OCI-LY3 (cell line): ENCODE measurements at regions not wholly inside any gene's neighbourhood (a gene's known extent, or its start where the extent isn't known, plus 50 kb on each side); places are given as distances from the start of the nearest gene placed in this dataset.

Source experiments
- H2AFZ ChIP-seq: fragments of 200-600, 300-600 bp; shearing (Covaris generic); 2 replicates; pipeline ENCODE4 v1.6.0; 2014; ENCODE audit warnings: antibody characterized with exemption, low read depth, low read length
- H3K27ac ChIP-seq: fragments of 200-600, 300-600 bp; sonication (generic); 2 replicates; pipeline ENCODE4 v1.5.1; 2014; ENCODE audit warnings: mild to moderate bottlenecking, low read length, moderate library complexity, mixed read lengths
- H3K27me3 ChIP-seq: fragments of 200-600, 300-600 bp; sonication (generic); 2 replicates; pipeline ENCODE4 v1.6.1; 2014; ENCODE audit warnings: low read depth, low read length, mixed read lengths
- H3K36me3 ChIP-seq: fragments of 200-600, 300-600 bp; sonication (generic); replicated peaks from 2 replicates; pipeline ENCODE3; 2014; ENCODE audit warnings: low read depth, low read length, mixed read lengths
- H3K4me1 ChIP-seq: fragments of 300-600, 200-600 bp; sonication (generic); 2 replicates; pipeline ENCODE4 v1.6.1; 2014; ENCODE audit warnings: low read length, mixed read lengths
- H3K4me2 ChIP-seq: fragments of 200-600, 300-600 bp; sonication (generic); 2 replicates; pipeline ENCODE4 v1.6.1; 2014; ENCODE audit warnings: low read length, mixed read lengths
- H3K4me3 ChIP-seq: fragments of 300-600, 200-600 bp; sonication (generic); 2 replicates; pipeline ENCODE4 v1.5.1; 2014; ENCODE audit warnings: antibody characterized with exemption, mild to moderate bottlenecking, low read length, moderate library complexity
- H3K79me2 ChIP-seq: fragments of 300-600, 200-600 bp; shearing (Covaris generic); 2 replicates; pipeline ENCODE4 v1.6.1; 2014; ENCODE audit warnings: mild to moderate bottlenecking, low read length, mixed read lengths
- H3K9ac ChIP-seq: fragments of 300-600, 200-600 bp; shearing (Covaris generic); 2 replicates; pipeline ENCODE4 v1.6.0; 2014; ENCODE audit warnings: mild to moderate bottlenecking, low read length, moderate library complexity
- H3K9me3 ChIP-seq: fragments of 200-600, 300-600 bp; shearing (Covaris generic); 2 replicates; pipeline ENCODE4 v1.6.1; 2014; ENCODE audit warnings: low read length, mixed read lengths; ENCODE audit not compliant: insufficient read depth
- H4K20me1 ChIP-seq: fragments of 200-600, 300-600 bp; sonication (generic); 2 replicates; pipeline ENCODE4 v1.6.1; 2016; ENCODE audit warnings: low read length, mixed read lengths; ENCODE audit not compliant: insufficient read depth
- CTCF ChIP-seq: fragments of 200-600, 300-600 bp; sonication (generic); IDR thresholded peaks from 2 replicates; pipeline ENCODE4 v1.5.1; 2014; ENCODE audit warnings: antibody characterized with exemption, low read length, low read depth
- EZH2phosphoT487 ChIP-seq: fragments of 200-600 bp; shearing (Covaris generic); IDR thresholded peaks from 2 replicates; pipeline ENCODE4 v1.6.1; 2018; ENCODE audit warnings: antibody characterized with exemption, mixed run types, low read depth

- TF ChIP-seq CTCF (no peak), EZH2phosphoT487 (no peak)
- Histone ChIP-seq H3K4me1 (no peaks in the 10 kb centered on the region), H3K27ac (no peak overlapping the region), H3K36me3 (no peaks in the 10 kb centered on the region), H2AFZ (no peak overlapping the region), H3K4me2 (no peak overlapping the region), H3K4me3 (no peak overlapping the region), H3K27me3 (peaks cover 5% of the 10 kb centered on the region; the same call in 1 of the 2 replicates), H3K79me2 (no peaks in the 10 kb centered on the region), H3K9me3 (no peaks in the 10 kb centered on the region), H3K9ac (no peak overlapping the region), H4K20me1 (no peaks in the 10 kb centered on the region)
These were observed 155.4 kb downstream of the TLR5 start for GRCh38 chr1:222987674-222988076.

DNA sequence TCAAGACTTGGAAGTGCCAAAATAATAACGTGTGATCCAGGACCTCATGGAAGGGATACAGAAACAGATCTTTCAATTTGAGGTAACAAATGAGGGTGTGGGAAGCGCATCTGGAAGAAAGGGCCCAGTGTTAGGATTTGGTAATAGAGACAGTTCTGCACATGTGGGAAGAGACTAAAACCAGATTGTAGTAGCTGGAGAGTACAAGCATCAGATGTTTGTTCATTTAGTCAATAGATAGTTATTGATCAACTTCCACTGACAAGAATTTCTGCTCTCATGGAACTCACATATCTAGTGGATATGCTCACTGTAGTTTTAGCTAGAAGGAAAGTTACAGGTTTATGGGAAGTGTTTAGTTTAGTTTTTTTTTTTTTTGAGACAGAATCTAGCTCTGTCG lies 153.6 kb downstream of the TLR5 start:
- Histone ChIP-seq H3K79me2 (no peaks in the 10 kb centered on the region), H3K9me3 (no peaks in the 10 kb centered on the region), H3K4me3 (no peak overlapping the region), H3K27ac (no peak overlapping the region), H4K20me1 (no peaks in the 10 kb centered on the region), H3K27me3 (no peaks in the 10 kb centered on the region), H3K9ac (no peak overlapping the region), H3K36me3 (no peaks in the 10 kb centered on the region), H3K4me1 (no peaks in the 10 kb centered on the region), H2AFZ (no peak overlapping the region), H3K4me2 (no peak overlapping the region)
- TF ChIP-seq CTCF (no peak), EZH2phosphoT487 (no peak)

GRCh38 chr1:222991177-222991576 lies 151.9 kb downstream of the TLR5 start:
- no peaks in the 10 kb centered on the region for H3K27me3 ChIP-seq
- no peak overlapping the region for H3K4me2 ChIP-seq
- no peaks in the 10 kb centered on the region for H3K36me3 ChIP-seq
- no peak for TF ChIP-seq EZH2phosphoT487
- TF ChIP-seq CTCF, result no peak
- no peaks in the 10 kb centered on the region for H3K9me3 ChIP-seq
- no peaks in the 10 kb centered on the region for H3K79me2 ChIP-seq
- H4K20me1 ChIP-seq, result no peaks in the 10 kb centered on the region
- H3K27ac ChIP-seq, result no peak overlapping the region
- H3K4me3 ChIP-seq, result no peak overlapping the region
- no peak overlapping the region for H3K9ac ChIP-seq
- no peaks in the 10 kb centered on the region for H3K4me1 ChIP-seq
- no peak overlapping the region for H2AFZ ChIP-seq

DNA sequence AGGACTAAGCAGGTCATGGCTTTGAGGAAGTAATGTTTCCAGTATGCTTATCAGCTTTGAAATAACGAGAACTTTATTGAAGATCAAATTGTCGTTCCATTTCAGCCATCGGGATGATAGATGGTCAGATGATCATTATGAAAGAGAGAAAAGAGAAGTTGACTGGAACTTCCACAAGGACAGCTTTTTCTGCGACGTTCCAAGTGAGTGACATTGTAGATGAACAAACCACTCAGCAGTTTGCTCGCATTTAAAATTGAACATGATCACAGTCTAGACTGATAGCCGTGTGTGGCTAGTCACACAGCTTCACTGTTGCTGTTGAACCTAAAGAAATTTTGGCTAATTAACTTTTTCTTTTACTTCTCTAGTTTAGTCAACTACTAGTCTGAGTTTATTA lies 151.1 kb downstream of the TLR5 start:
- no peaks in the 10 kb centered on the region for H3K4me1 ChIP-seq
- H3K36me3 ChIP-seq, result no peaks in the 10 kb centered on the region
- no peak overlapping the region for H2AFZ ChIP-seq
- H3K9me3 ChIP-seq, result no peaks in the 10 kb centered on the region
- no peaks in the 10 kb centered on the region for H4K20me1 ChIP-seq
- no peak overlapping the region for H3K9ac ChIP-seq
- no peaks in the 10 kb centered on the region for H3K79me2 ChIP-seq
- H3K4me3 ChIP-seq, result no peak overlapping the region
- no peaks in the 10 kb centered on the region for H3K27me3 ChIP-seq
- TF ChIP-seq CTCF (no peak), EZH2phosphoT487 (no peak)
- H3K27ac ChIP-seq, result no peak overlapping the region
- no peak overlapping the region for H3K4me2 ChIP-seq
